B cell (primary cell): ENCODE measurements at regions not wholly inside any gene's neighbourhood (a gene's known extent, or its start where the extent isn't known, plus 50 kb on each side); places are given as distances from the start of the nearest gene placed in this dataset.

Experiments used
- ATAC-seq: fragments of 200-7000 bp; cut with Tn5 transposase; one replicate; pipeline ENCODE4 v1.10.0; 2021; ENCODE audit warnings: low read depth, mild to moderate bottlenecking, moderate number of reproducible peaks, moderate library complexity
- CTCF ChIA-PET: fragments of 350-600 bp; sonication (Branson Sonifier 250); formaldehyde crosslinking; loops from one replicate; lab custom pipeline; 2021; ENCODE audit warnings: antibody characterized with exemption, inconsistent platforms; lab: Charles Lee
- POLR2A ChIA-PET: fragments of 350-600 bp; sonication (Branson Sonifier 250); formaldehyde crosslinking; loops from one replicate; lab custom pipeline; 2021; ENCODE audit warnings: antibody characterized with exemption; lab: Charles Lee
- DNase-seq: peaks from one replicate; pipeline ENCODE4 v3.0.0; 2013
- H2AFZ ChIP-seq: 2 replicates; pipeline ENCODE4 v1.6.1; 2012; ENCODE audit warnings: mild to moderate bottlenecking, low read depth, low read length; ENCODE audit not compliant: insufficient read depth, poor library complexity, severe bottlenecking
- H3K27ac ChIP-seq, 2 donors: 1 replicate in 1 of 2; 2 replicates in 1 of 2; pipeline ENCODE4 v1.5.1; 2012 to 2013; ENCODE audit warnings: low read length in 2 of 2, mild to moderate bottlenecking in 2 of 2, moderate library complexity in 1 of 2
- H3K27me3 ChIP-seq, 4 experiments: fragments of 200-600 bp in 1 of 4; sonication (generic) in 1 of 4; replicated peaks in 1 of 4; 1 replicate in 2 of 4; 2 replicates in 2 of 4; pipeline versions ENCODE4 v1.6.1 to v1.7.0; 2013 to 2016; ENCODE audit warnings: low read length in 3 of 4, mild to moderate bottlenecking in 2 of 4, mixed read lengths in 1 of 4, moderate library complexity in 1 of 4; ENCODE audit not compliant: insufficient read depth in 4 of 4, control insufficient read depth in 3 of 4; ENCODE audit errors: control extremely low read depth in 1 of 4
- H3K36me3 ChIP-seq, 2 experiments: replicated peaks in 1 of 2; 1 replicate in 1 of 2; 2 replicates in 1 of 2; pipeline versions ENCODE4 v1.6.1 to v1.7.1; 2013; ENCODE audit warnings: low read length in 1 of 2; ENCODE audit not compliant: insufficient read depth in 2 of 2, control insufficient read depth in 1 of 2; ENCODE audit errors: control extremely low read depth in 1 of 2, extremely low read depth in 1 of 2
- H3K4me1 ChIP-seq, 2 donors: fragments of 200-600 bp in 1 of 2; sonication (generic) in 1 of 2; 1 replicate in 1 of 2; 2 replicates in 1 of 2; pipeline versions ENCODE4 v1.5.1 to v1.6.1; 2013 to 2017; ENCODE audit warnings: low read length in 2 of 2; ENCODE audit not compliant: control insufficient read depth in 2 of 2, insufficient read depth in 2 of 2
- H3K4me2 ChIP-seq: replicated peaks from 2 replicates; pipeline ENCODE3; 2012; ENCODE audit warnings: mild to moderate bottlenecking, low read depth, low read length; ENCODE audit not compliant: poor library complexity, severe bottlenecking
- H3K4me3 ChIP-seq, 5 experiments: fragments of 200-600 bp in 1 of 5; sonication (generic) in 1 of 5; 1 replicate in 3 of 5; 2 replicates in 2 of 5; pipeline versions ENCODE4 v1.5.1 to v1.7.0; 2011 to 2016; ENCODE audit warnings: low read length in 4 of 5, mild to moderate bottlenecking in 4 of 5, low read depth in 2 of 5, control low read depth in 1 of 5, moderate library complexity in 1 of 5; ENCODE audit not compliant: insufficient read depth in 1 of 5; ENCODE audit errors: control extremely low read depth in 1 of 5, extremely low read depth in 1 of 5
- H3K79me2 ChIP-seq: fragments of 200-600 bp; sonication (generic); one replicate; pipeline ENCODE4 v1.6.0; 2016; ENCODE audit warnings: low read length; ENCODE audit not compliant: control insufficient read depth, insufficient read depth
- H3K9ac ChIP-seq: fragments of 200-600 bp; sonication (generic); 2 replicates; pipeline ENCODE4 v1.6.1; 2017; ENCODE audit warnings: mild to moderate bottlenecking, low read length, moderate library complexity
- H3K9me3 ChIP-seq, 3 donors: one replicate each; pipeline versions ENCODE4 v1.6.1 to v1.7.1; 2013; ENCODE audit warnings: low read length in 2 of 3; ENCODE audit not compliant: control insufficient read depth in 2 of 3, insufficient read depth in 1 of 3; ENCODE audit errors: control extremely low read depth in 1 of 3
- H4K20me1 ChIP-seq: 2 replicates; pipeline ENCODE4 v1.6.0; 2012; ENCODE audit warnings: mild to moderate bottlenecking, low read length; ENCODE audit not compliant: insufficient read depth, control insufficient read depth, poor library complexity, severe bottlenecking
- H3K27ac Mint-ChIP-seq: one replicate; pipeline ENCODE4 v1.8.0; 2021; ENCODE audit warnings: mixed read lengths
- H3K27me3 Mint-ChIP-seq: one replicate; pipeline ENCODE4 v1.8.0; 2021; ENCODE audit warnings: mixed read lengths
- H3K4me1 Mint-ChIP-seq: one replicate; pipeline ENCODE4 v1.8.0; 2021; ENCODE audit warnings: mixed read lengths
- H3K4me3 Mint-ChIP-seq: one replicate; pipeline ENCODE4 v1.8.0; 2021; ENCODE audit warnings: mixed read lengths
- H3K9me3 Mint-ChIP-seq: one replicate; pipeline ENCODE4 v1.8.0; 2022; ENCODE audit warnings: mixed read lengths; ENCODE audit not compliant: insufficient read depth
- CTCF ChIP-seq: fragments of 200-600 bp; IDR thresholded peaks from one replicate; pipeline ENCODE4 v1.8.0; 2022; ENCODE audit warnings: antibody characterized with exemption, mild to moderate bottlenecking
- EZH2 ChIP-seq: IDR thresholded peaks from 2 replicates; pipeline ENCODE4 v1.6.1; 2012; ENCODE audit warnings: borderline replicate concordance, low read depth, mild to moderate bottlenecking, moderate library complexity, low read length; ENCODE audit not compliant: insufficient read depth, poor library complexity, severe bottlenecking
- WGBS: methylation state at CpG from one replicate; pipeline ENCODE4 v1.1.5; 2013; ENCODE audit warnings: missing lambda C conversion rate; ENCODE audit not compliant: insufficient coverage; 5-methylcytosine and 5-hydroxymethylcytosine counted together
- intact Hi-C: fragments of 100-400 bp; cut with micrococcal nuclease; formaldehyde crosslinking; loops from one replicate; pipeline ENCODE4 v1.10.0; 2022

- ChIA-PET CTCF (no interaction called here), POLR2A (no interaction called here)
- Histone ChIP-seq H3K4me1 (peaks cover 0 to 6% of the 10 kb centered on the region in 2 donors), H3K36me3 (no peaks in the 10 kb centered on the region), H3K9ac (no peak overlapping the region), H3K9me3 (no peaks in the 10 kb centered on the region), H2AFZ (no peak overlapping the region), H3K27ac (no peak overlapping the region), H3K27me3 (no peaks in the 10 kb centered on the region), H4K20me1 (no peaks in the 10 kb centered on the region), H3K4me3 (no peak overlapping the region), H3K79me2 (no peaks in the 10 kb centered on the region), H3K4me2 (no peak overlapping the region)
- no peak overlapping the region for H3K4me3 Mint-ChIP-seq
- peaks cover 14% of the 10 kb centered on the region for H3K4me1 Mint-ChIP-seq
- no CpG with 5 or more reads among the region's 2 CpGs for WGBS
- H3K9me3 Mint-ChIP-seq, result no peaks in the 10 kb centered on the region
- intact Hi-C loops, result no loop called here
- ATAC-seq (no peak), DNase-seq (no peak)
- H3K27ac Mint-ChIP-seq, result no peak overlapping the region
- peaks cover 6% of the 10 kb centered on the region for H3K27me3 Mint-ChIP-seq
- TF ChIP-seq CTCF (no peak), EZH2 (no peak)
Measured at GRCh38 chr6:134866563-134866962, 83.3 kb downstream of the ALDH8A1 start.

DNA sequence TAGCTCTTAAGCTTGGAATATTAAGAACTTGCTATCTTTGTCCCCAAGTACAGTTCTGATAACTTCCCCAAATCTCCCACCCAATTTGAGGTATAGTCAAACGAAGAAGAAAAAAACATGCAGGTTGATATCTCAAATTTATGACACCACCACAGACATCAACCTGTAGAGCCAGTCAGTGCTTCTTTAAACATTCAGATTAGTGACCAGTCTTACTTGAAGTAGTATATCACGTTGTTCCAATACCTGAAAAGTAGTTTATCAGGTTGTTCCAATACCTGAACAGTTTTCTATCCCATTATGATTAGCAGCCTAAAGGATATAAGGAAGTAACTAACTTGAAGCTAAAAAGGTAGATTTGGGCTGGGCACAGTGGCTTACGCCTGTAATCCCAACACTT is 85.3 kb downstream of the ALDH8A1 start:
- no peak for DNase-seq
- WGBS, result 100% methylated on average over 1 of the region's 3 CpGs
- no peaks in the 10 kb centered on the region for H3K79me2 ChIP-seq
- no peak overlapping the region for H3K9ac ChIP-seq
- TF ChIP-seq CTCF (no peak), EZH2 (no peak)
- H2AFZ ChIP-seq, result no peak overlapping the region
- no peaks in the 10 kb centered on the region for H3K36me3 ChIP-seq
- no peaks in the 10 kb centered on the region for H3K4me1 ChIP-seq
- intact Hi-C loops, result no loop called here
- ChIA-PET CTCF (interaction anchor here (0.6 kb wide), 1 partner anchor 94 kb away, joined by 3 read pairs; no protein-coding TSS in a partner anchor), POLR2A (no interaction called here)
- no peaks in the 10 kb centered on the region for H4K20me1 ChIP-seq
- Mint-ChIP-seq H3K27ac (no peak overlapping the region), H3K27me3 (peaks cover 6% of the 10 kb centered on the region), H3K9me3 (no peaks in the 10 kb centered on the region), H3K4me3 (no peak overlapping the region), H3K4me1 (no peaks in the 10 kb centered on the region)
- no peaks in the 10 kb centered on the region for H3K27me3 ChIP-seq
- H3K27ac ChIP-seq, result no peak overlapping the region
- H3K4me3 ChIP-seq, result no peak overlapping the region
- no peak overlapping the region for H3K4me2 ChIP-seq
- ATAC-seq, result no peak
- H3K9me3 ChIP-seq, result no peaks in the 10 kb centered on the region
